ENCODE measurements at regions not wholly inside any gene's neighbourhood (a gene's known extent, or its start where the extent isn't known, plus 50 kb on each side); places are given as distances from the start of the nearest gene placed in this dataset.

DNA sequence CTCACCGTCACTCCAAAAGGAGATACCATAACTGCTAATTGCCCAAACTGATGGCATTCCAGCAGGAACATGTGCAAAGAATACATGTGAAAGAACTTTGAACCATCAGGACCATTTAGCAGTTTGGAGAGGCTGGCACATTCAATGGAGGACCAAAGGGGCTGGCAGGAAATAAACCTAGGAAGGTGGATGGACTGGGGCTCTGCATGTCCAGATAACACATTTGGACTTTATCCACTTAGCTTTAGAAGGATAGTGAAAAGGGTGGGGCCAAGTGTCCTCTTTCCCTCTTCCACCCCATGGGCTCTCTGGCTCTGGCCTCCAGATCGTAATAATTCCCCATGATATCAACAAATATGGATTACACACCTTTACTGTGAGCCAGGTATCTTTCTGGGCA is 58.8 kb upstream of the CALM2 start (continued):
- TF ChIP-seq, protein P1, sequence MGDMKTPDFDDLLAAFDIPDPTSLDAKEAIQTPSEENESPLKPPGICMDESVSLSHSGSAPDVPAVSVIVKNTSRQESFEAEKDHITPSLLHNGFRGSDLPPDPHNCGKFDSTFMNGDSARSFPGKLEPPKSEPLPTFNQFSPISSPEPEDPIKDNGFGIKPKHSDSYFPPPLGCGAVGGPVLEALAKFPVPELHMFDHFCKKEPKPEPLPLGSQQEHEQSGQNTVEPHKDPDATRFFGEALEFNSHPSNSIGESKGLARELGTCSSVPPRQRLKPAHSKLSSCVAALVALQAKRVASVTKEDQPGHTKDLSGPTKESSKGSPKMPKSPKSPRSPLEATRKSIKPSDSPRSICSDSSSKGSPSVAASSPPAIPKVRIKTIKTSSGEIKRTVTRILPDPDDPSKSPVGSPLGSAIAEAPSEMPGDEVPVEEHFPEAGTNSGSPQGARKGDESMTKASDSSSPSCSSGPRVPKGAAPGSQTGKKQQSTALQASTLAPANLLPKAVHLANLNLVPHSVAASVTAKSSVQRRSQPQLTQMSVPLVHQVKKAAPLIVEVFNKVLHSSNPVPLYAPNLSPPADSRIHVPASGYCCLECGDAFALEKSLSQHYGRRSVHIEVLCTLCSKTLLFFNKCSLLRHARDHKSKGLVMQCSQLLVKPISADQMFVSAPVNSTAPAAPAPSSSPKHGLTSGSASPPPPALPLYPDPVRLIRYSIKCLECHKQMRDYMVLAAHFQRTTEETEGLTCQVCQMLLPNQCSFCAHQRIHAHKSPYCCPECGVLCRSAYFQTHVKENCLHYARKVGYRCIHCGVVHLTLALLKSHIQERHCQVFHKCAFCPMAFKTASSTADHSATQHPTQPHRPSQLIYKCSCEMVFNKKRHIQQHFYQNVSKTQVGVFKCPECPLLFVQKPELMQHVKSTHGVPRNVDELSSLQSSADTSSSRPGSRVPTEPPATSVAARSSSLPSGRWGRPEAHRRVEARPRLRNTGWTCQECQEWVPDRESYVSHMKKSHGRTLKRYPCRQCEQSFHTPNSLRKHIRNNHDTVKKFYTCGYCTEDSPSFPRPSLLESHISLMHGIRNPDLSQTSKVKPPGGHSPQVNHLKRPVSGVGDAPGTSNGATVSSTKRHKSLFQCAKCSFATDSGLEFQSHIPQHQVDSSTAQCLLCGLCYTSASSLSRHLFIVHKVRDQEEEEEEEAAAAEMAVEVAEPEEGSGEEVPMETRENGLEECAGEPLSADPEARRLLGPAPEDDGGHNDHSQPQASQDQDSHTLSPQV (IDR thresholded peaks at IDR 0.05), result 0 out of 2 replicates have a peak, but pooled peaks have one; percentile 34

DNA sequence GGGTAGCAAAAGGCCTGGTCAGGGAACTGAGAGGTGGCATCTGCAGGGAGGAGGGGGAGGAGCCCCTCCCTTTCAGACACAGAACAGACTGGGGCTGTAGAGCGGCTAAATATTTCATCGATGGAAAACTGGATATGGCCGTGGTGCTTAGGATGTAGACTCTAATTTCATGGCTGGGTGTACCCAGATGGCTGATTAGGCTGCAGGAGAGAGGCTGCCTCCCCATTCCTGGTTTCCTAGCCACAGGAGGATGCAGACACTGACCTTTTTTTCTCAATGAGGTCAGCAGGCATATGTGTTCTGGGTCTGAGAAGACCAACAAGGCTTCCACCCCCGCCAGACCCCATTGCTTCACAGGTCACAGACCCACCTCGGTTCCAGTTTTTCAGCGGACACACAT is 58.1 kb upstream of the CALM2 start:
- no TSS peak for BruUV-seq (replicated peaks)
- in situ Hi-C loops (cut with MboI), result no loop called here
- Histone ChIP-seq H4K20me1 (replicated peaks; ENCODE audit: control insufficient read depth, insufficient read depth, low read length) (no peaks in the 10 kb centered on the region), H3K4me2 (ENCODE audit: insufficient read depth, low read length) (no peak overlapping the region), H3K9me1 (ENCODE audit: control insufficient read depth, insufficient read depth, low read length) (no peaks in the 10 kb centered on the region), H2AFZ (ENCODE audit: low read depth, low read length) (peak overlapping the region; percentile 69), H3K4me3 (no peak overlapping the region), H3K9me3 (replicated peaks; ENCODE audit: control insufficient read depth, insufficient read depth, low read depth, low read length) (no peaks in the 10 kb centered on the region), H3K36me3 (ENCODE audit: control insufficient read depth, insufficient read depth, low read length) (no peaks in the 10 kb centered on the region), H3K9ac (ENCODE audit: insufficient read depth in 1 of 2, low read depth in 2 of 2, low read length in 2 of 2) (no peak overlapping the region), H3K27ac (ENCODE audit: extremely low read depth, low read depth, low read length) (no peak overlapping the region), H3K27me3 (ENCODE audit: control insufficient read depth in 2 of 2, insufficient read depth in 2 of 2, low read length in 2 of 2) (no peaks in the 10 kb centered on the region), H3K4me1 (replicated peaks in 1 of 2; ENCODE audit: control insufficient read depth in 2 of 2, insufficient read depth in 2 of 2, low read length in 2 of 2) (peaks cover 14 to 40% of the 10 kb centered on the region in 2 experiments), H3K79me2 (ENCODE audit: control insufficient read depth, insufficient read depth, low read length) (no peaks in the 10 kb centered on the region)
- ChIA-PET POLR2A (interaction anchor here (0.7 kb wide), 1 partner anchor 1038 kb away, joined by 4 read pairs; no protein-coding TSS in a partner anchor), CTCF (ENCODE audit: low intra/inter-chr PET ratio) (no interaction called here)
- DNase-seq (ENCODE audit: extremely low read depth in 1 of 4, low spot score in 3 of 4), result no peak
- FAIRE-seq, result no peak
- TF ChIP-seq, protein P2, sequence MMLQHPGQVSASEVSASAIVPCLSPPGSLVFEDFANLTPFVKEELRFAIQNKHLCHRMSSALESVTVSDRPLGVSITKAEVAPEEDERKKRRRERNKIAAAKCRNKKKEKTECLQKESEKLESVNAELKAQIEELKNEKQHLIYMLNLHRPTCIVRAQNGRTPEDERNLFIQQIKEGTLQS (IDR thresholded peaks at IDR 0.05), result no peak
- TF ChIP-seq, protein P2 (CRISPR knock-in tag; conservative IDR thresholded peaks at IDR 0.05), result no peak
- TF ChIP-seq HDAC6 (IDR thresholded peaks at IDR 0.05; ENCODE audit: low read depth, low read length) (no peak), BRF1 (IDR thresholded peaks at IDR 0.05; ENCODE audit: borderline replicate concordance, extremely low read depth, insufficient read length) (no peak), SAFB2 (IDR thresholded peaks at IDR 0.05; ENCODE audit: borderline replicate concordance, low read depth, low read length, severe bottlenecking) (no peak)
- ATAC-seq, result no peak
- 71% methylated on average over 5 of the region's 6 CpGs for WGBS (ENCODE audit: insufficient coverage, low coverage, missing lambda C conversion rate)
- intact Hi-C loops (cut with micrococcal nuclease), result no loop called here

Measured in K562 (cell line).